HepG2 (cell line): ENCODE measurements at regions not wholly inside any gene's neighbourhood (a gene's known extent, or its start where the extent isn't known, plus 50 kb on each side); places are given as distances from the start of the nearest gene placed in this dataset.

Experiments
- ATAC-seq: fragments of 200-7000 bp; cut with Tn5 transposase; 3 replicates; pipeline ENCODE4 v1.9.1; 2020; ENCODE audit warnings: mild to moderate bottlenecking, moderate library complexity
- BruUV-seq: library from RNA; stranded (reverse); fragments of 400-500 nt; replicated peaks from 2 replicates; lab custom pipeline; 2021; lab: Mats Ljungman, UMichigan
- CTCF ChIA-PET: fragments of 300-600 bp; formaldehyde crosslinking; extraction: SDS; loops from one replicate; lab custom pipeline; 2021; ENCODE audit warnings: low total read pairs, inconsistent platforms, low intra/inter-chr PET ratio; lab: Yijun Ruan, JAX
- POLR2A ChIA-PET: fragments of 350-600 bp; sonication (Branson Sonifier 250); formaldehyde crosslinking; loops from one replicate; lab custom pipeline; 2020; ENCODE audit warnings: antibody characterized with exemption, inconsistent platforms; lab: Yijun Ruan, JAX
- DNase-seq: peaks from one replicate; pipeline ENCODE4 v3.0.0-alpha.2; 2015; ENCODE audit warnings: low spot score
- FAIRE-seq: peaks from 3 replicates; lab custom pipeline; 2011; peaks lifted over from hg19 to GRCh38; lab: Jason Lieb, UNC
- H2AFZ ChIP-seq: one replicate; pipeline ENCODE4 v1.6.1; 2011; ENCODE audit warnings: low read length, inconsistent platforms
- H3K27ac ChIP-seq: fragments of 300-600 bp; 3 replicates; pipeline ENCODE4 v1.8.0; 2011; ENCODE audit warnings: mixed run types, mild to moderate bottlenecking, mixed read lengths, low read length, inconsistent platforms; ENCODE audit not compliant: insufficient read depth; ENCODE audit errors: extremely low read length
- H3K27me3 ChIP-seq, 2 experiments: fragments of 200-600 bp in 1 of 2; 2 replicates in 1 of 2; 3 replicates in 1 of 2; pipeline versions ENCODE4 v1.6.0 to v1.8.0; 2011; ENCODE audit warnings: low read length in 2 of 2, mild to moderate bottlenecking in 2 of 2, moderate library complexity in 2 of 2, inconsistent platforms in 1 of 2; ENCODE audit not compliant: insufficient read depth in 2 of 2, control insufficient read depth in 1 of 2
- H3K36me3 ChIP-seq, 2 experiments: fragments of 200-600 bp in 1 of 2; replicated peaks in 1 of 2; 2 replicates in 1 of 2; 3 replicates in 1 of 2; pipeline versions ENCODE4 v1.5.1 to v1.8.0; 2011; ENCODE audit warnings: low read length in 2 of 2, inconsistent platforms in 1 of 2; ENCODE audit not compliant: insufficient read depth in 2 of 2, control insufficient read depth in 1 of 2
- H3K4me1 ChIP-seq: 2 replicates; pipeline ENCODE4 v1.5.1; 2012; ENCODE audit warnings: low read length, inconsistent platforms; ENCODE audit not compliant: insufficient read depth
- H3K4me2 ChIP-seq: 2 replicates; pipeline ENCODE4 v1.6.0; 2011; ENCODE audit warnings: low read depth, low read length, inconsistent platforms
- H3K4me3 ChIP-seq, 3 experiments: fragments of 200-600 bp in 1 of 3; sonication (generic), shearing (Covaris generic) in 1 of 3; replicated peaks in 1 of 3; 2 replicates each; pipeline ENCODE4 v1.5.1; 2011 to 2016; ENCODE audit warnings: low read length in 3 of 3, inconsistent platforms in 2 of 3, low read depth in 2 of 3, mild to moderate bottlenecking in 2 of 3, control low read depth in 1 of 3, mixed read lengths in 1 of 3; ENCODE audit not compliant: insufficient read depth in 1 of 3
- H3K79me2 ChIP-seq: one replicate; pipeline ENCODE4 v1.6.1; 2011; ENCODE audit warnings: low read length, inconsistent platforms; ENCODE audit not compliant: insufficient read depth
- H3K9ac ChIP-seq: 2 replicates; pipeline ENCODE4 v1.6.0; 2011; ENCODE audit warnings: mild to moderate bottlenecking, low read depth, low read length, inconsistent platforms; ENCODE audit not compliant: insufficient read depth
- H3K9me3 ChIP-seq: 2 replicates; pipeline ENCODE4 v1.5.1; 2012; ENCODE audit warnings: mild to moderate bottlenecking, low read length
- H4K20me1 ChIP-seq: 2 replicates; pipeline ENCODE4 v1.6.0; 2011; ENCODE audit warnings: inconsistent platforms, mild to moderate bottlenecking, low read length, moderate library complexity; ENCODE audit not compliant: insufficient read depth
- MIER2 ChIP-seq: IDR thresholded peaks from 2 replicates; pipeline ENCODE4 v1.6.1; 2016; ENCODE audit warnings: missing biosample characterization, missing genetic modification reagents
- PPARG ChIP-seq: conservative IDR thresholded peaks from 2 replicates; pipeline ENCODE4 v1.6.1; 2016; ENCODE audit warnings: missing biosample characterization, missing genetic modification reagents
- RARG ChIP-seq: sonication (generic); formaldehyde crosslinking; IDR thresholded peaks from 2 replicates; pipeline ENCODE4 v1.4.0; 2020; ENCODE audit warnings: low read depth, mild to moderate bottlenecking, missing genetic modification reagents
- RBM39 ChIP-seq: fragments of 200-400 bp; formaldehyde crosslinking; IDR thresholded peaks from one replicate; pipeline ENCODE4 v1.6.1; 2018; ENCODE audit warnings: antibody characterized with exemption, mild to moderate bottlenecking, low read depth, low read length; ENCODE audit not compliant: poor library complexity, severe bottlenecking
- REXO4 ChIP-seq: sonication (generic); formaldehyde crosslinking; IDR thresholded peaks from 2 replicates; pipeline ENCODE4 v1.8.0; 2022; ENCODE audit warnings: missing genetic modification reagents, mild to moderate bottlenecking, borderline replicate concordance
- SALL1 ChIP-seq: sonication (generic); formaldehyde crosslinking; IDR thresholded peaks from 2 replicates; pipeline ENCODE4 v1.8.0; 2022; ENCODE audit warnings: mild to moderate bottlenecking, missing genetic modification reagents
- ZNF350 ChIP-seq: sonication (generic); formaldehyde crosslinking; IDR thresholded peaks from 2 replicates; pipeline ENCODE4 v1.4.0; 2020; ENCODE audit warnings: mild to moderate bottlenecking, low read depth, missing genetic modification reagents, borderline replicate concordance
- ZNF660 ChIP-seq: sonication (generic); formaldehyde crosslinking; IDR thresholded peaks from 2 replicates; pipeline ENCODE4 v1.5.1; 2020; ENCODE audit warnings: mild to moderate bottlenecking, low read depth, missing genetic modification reagents, borderline replicate concordance
- in situ Hi-C: cut with HindIII; loops from 2 replicates; pipeline ENCODE4 v1.10.0; 2017; ENCODE audit warnings: low pct_unique_long_range_greater_than_20kb; ENCODE audit not compliant: extremely low pct_ligation_motif_present
- intact Hi-C: fragments of 100-400 bp; cut with micrococcal nuclease; formaldehyde crosslinking; loops from one replicate; pipeline ENCODE4 v1.10.0; 2022; ENCODE audit not compliant: unreplicated experiment
- TF ChIP-seq, protein P1 (sequence below): sonication (generic); formaldehyde crosslinking; IDR thresholded peaks from 2 replicates; pipeline ENCODE4 v1.8.0; 2022; ENCODE audit warnings: missing genetic modification reagents, low read depth, mild to moderate bottlenecking, borderline replicate concordance
- TF ChIP-seq, protein P2 (sequence below): fragments of 450-650 bp; IDR thresholded peaks from 2 replicates; pipeline ENCODE4 v1.6.1; 2016

DNA sequence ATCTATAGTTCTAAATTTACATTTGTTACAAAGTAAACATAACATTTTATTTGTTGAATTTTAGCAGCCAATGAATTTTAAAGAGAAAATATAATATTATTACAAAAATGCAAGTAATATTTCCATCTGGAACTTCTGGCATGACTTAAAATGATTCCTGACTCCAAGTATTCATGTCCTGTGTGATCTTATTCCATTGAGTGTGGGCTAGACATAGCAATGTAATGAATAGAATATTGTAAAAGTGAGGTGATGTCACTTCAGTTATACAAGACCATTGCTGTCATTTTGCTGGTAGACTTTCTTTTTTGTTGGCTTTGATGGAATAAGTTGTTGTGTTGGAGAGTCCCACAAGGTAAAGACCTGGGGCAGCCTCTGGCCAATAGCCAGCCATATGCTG lies 912.2 kb upstream of the PIK3C3 start:
- no peaks in the 10 kb centered on the region for H3K4me1 ChIP-seq
- H3K9me3 ChIP-seq: no peaks in the 10 kb centered on the region
- no peak overlapping the region for H3K9ac ChIP-seq
- intact Hi-C loops (no loop called here), in situ Hi-C loops (no loop called here)
- DNase-seq: no peak
- no peak overlapping the region for H2AFZ ChIP-seq
- no peaks in the 10 kb centered on the region for H3K36me3 ChIP-seq
- H3K79me2 ChIP-seq: no peaks in the 10 kb centered on the region
- no peaks in the 10 kb centered on the region for H4K20me1 ChIP-seq
- ATAC-seq: no peak
- no peak for FAIRE-seq
- TF ChIP-seq SALL1 (no peak), ZNF350 (CRISPR knock-in tag) (no peak), RARG (CRISPR knock-in tag) (no peak), REXO4 (CRISPR knock-in tag) (no peak), RBM39 (no peak), MIER2 (CRISPR knock-in tag) (no peak), PPARG (CRISPR knock-in tag) (no peak), ZNF660 (CRISPR knock-in tag) (no peak)
- TF ChIP-seq, protein P1, sequence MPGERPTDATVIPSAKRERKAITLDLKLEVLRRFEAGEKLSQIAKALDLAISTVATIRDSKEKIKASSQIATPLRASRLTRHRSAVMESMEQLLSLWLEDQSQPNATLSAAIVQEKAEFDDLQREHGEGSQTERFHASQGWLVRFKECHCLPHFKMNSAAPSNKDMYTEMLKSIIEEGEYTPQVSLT (CRISPR knock-in tag): no peak
- TF ChIP-seq, protein P2, sequence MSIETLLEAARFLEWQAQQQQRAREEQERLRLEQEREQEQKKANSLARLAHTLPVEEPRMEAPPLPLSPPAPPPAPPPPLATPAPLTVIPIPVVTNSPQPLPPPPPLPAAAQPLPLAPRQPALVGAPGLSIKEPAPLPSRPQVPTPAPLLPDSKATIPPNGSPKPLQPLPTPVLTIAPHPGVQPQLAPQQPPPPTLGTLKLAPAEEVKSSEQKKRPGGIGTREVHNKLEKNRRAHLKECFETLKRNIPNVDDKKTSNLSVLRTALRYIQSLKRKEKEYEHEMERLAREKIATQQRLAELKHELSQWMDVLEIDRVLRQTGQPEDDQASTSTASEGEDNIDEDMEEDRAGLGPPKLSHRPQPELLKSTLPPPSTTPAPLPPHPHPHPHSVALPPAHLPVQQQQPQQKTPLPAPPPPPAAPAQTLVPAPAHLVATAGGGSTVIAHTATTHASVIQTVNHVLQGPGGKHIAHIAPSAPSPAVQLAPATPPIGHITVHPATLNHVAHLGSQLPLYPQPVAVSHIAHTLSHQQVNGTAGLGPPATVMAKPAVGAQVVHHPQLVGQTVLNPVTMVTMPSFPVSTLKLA: no peak
- POLR2A ChIA-PET: no interaction called here
- H3K27ac ChIP-seq: no peak overlapping the region
- H3K4me2 ChIP-seq: no peak overlapping the region
- no peaks in the 10 kb centered on the region for H3K27me3 ChIP-seq
- CTCF ChIA-PET: no interaction called here
- BruUV-seq: no TSS peak
- H3K4me3 ChIP-seq: no peak overlapping the region
